ENCODE measurements at regions not wholly inside any gene's neighbourhood (a gene's known extent, or its start where the extent isn't known, plus 50 kb on each side); places are given as distances from the start of the nearest gene placed in this dataset.

DNA sequence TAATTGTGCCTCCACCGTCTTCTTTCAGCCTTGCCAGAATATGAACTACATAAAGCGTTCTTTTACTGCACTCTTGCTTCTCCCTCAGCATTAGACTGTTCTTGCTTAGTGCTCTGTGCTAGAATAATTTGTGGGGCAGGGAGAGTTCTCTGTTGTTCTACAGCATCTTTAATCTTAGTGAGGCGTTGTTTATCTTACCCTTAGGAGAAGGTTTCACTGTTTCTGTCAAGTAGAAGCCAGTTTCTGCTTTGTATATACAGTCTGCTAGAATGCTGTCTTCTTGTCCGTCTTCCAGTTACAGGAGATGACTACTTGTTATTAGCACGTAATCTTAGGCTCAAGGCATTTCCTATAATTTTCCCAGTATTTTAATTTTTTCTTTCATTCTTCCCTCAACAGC lies 458.0 kb downstream of the FLRT2 start:
- no peak for TF ChIP-seq CTCF (IDR thresholded peaks at IDR 0.05; ENCODE audit: poor library complexity, severe bottlenecking)
- TF ChIP-seq EZH2 (IDR thresholded peaks at IDR 0.05; ENCODE audit: borderline replicate concordance, insufficient read depth, low read length, poor library complexity, severe bottlenecking) = no peak
- no peak for TF ChIP-seq TAF1 (IDR thresholded peaks at IDR 0.05; ENCODE audit: low read depth)
- TF ChIP-seq POLR2AphosphoS5 (IDR thresholded peaks at IDR 0.05) = no peak
- TF ChIP-seq RAD21 (conservative IDR thresholded peaks at IDR 0.05) = no peak
- TF ChIP-seq SMC3 (conservative IDR thresholded peaks at IDR 0.05; ENCODE audit: poor library complexity) = no peak
- no peak for TF ChIP-seq MXI1 (conservative IDR thresholded peaks at IDR 0.05; ENCODE audit: poor library complexity, severe bottlenecking)
- TF ChIP-seq, protein P1, sequence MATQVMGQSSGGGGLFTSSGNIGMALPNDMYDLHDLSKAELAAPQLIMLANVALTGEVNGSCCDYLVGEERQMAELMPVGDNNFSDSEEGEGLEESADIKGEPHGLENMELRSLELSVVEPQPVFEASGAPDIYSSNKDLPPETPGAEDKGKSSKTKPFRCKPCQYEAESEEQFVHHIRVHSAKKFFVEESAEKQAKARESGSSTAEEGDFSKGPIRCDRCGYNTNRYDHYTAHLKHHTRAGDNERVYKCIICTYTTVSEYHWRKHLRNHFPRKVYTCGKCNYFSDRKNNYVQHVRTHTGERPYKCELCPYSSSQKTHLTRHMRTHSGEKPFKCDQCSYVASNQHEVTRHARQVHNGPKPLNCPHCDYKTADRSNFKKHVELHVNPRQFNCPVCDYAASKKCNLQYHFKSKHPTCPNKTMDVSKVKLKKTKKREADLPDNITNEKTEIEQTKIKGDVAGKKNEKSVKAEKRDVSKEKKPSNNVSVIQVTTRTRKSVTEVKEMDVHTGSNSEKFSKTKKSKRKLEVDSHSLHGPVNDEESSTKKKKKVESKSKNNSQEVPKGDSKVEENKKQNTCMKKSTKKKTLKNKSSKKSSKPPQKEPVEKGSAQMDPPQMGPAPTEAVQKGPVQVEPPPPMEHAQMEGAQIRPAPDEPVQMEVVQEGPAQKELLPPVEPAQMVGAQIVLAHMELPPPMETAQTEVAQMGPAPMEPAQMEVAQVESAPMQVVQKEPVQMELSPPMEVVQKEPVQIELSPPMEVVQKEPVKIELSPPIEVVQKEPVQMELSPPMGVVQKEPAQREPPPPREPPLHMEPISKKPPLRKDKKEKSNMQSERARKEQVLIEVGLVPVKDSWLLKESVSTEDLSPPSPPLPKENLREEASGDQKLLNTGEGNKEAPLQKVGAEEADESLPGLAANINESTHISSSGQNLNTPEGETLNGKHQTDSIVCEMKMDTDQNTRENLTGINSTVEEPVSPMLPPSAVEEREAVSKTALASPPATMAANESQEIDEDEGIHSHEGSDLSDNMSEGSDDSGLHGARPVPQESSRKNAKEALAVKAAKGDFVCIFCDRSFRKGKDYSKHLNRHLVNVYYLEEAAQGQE (IDR thresholded peaks at IDR 0.05; ENCODE audit: borderline replicate concordance) = no peak
